Left lung (tissue), 4 donors: ENCODE measurements at regions not wholly inside any gene's neighbourhood (a gene's known extent, or its start where the extent isn't known, plus 50 kb on each side); places are given as distances from the start of the nearest gene placed in this dataset.

Experiments used
- ATAC-seq: fragments of 200-7000 bp; cut with Tn5 transposase; one replicate; pipeline ENCODE4 v1.9.1; 2020; ENCODE audit warnings: moderate library complexity
- DNase-seq, 4 donors: peaks; one replicate each; pipeline ENCODE4 v3.0.0-alpha.2; 2013 to 2020
- H3K27ac ChIP-seq, 2 donors: fragments of 200-600 bp; sonication (generic) in 1 of 2; one replicate each; pipeline versions ENCODE4 v1.5.0 to v1.8.0; 2020 to 2021
- H3K27me3 ChIP-seq, 2 donors: fragments of 200-600 bp; sonication (generic) in 1 of 2; one replicate each; pipeline versions ENCODE4 v1.5.0 to v1.8.0; 2020 to 2021
- H3K36me3 ChIP-seq, 2 donors: fragments of 200-600 bp; sonication (generic) in 1 of 2; one replicate each; pipeline versions ENCODE4 v1.5.0 to v1.8.0; 2020 to 2021
- H3K4me1 ChIP-seq, 2 donors: fragments of 200-600 bp; one replicate each; pipeline ENCODE4 v1.8.0; 2021
- H3K4me3 ChIP-seq, 2 donors: fragments of 200-600 bp; sonication (generic) in 1 of 2; one replicate each; pipeline versions ENCODE4 v1.5.0 to v1.8.0; 2020 to 2021; ENCODE audit warnings: mild to moderate bottlenecking in 1 of 2
- H3K9me3 ChIP-seq, 2 donors: fragments of 200-600 bp; sonication (generic) in 1 of 2; one replicate each; pipeline versions ENCODE4 v1.5.0 to v1.8.0; 2020 to 2021
- intact Hi-C, 2 donors: fragments of 100-400 bp; cut with DNase I; formaldehyde crosslinking; loops; one replicate each; pipeline versions ENCODE4 v1.11.2 to v1.14.2; 2022
- TF ChIP-seq, protein P1 (sequence below), 2 donors: fragments of 200-600 bp; sonication (generic) in 1 of 2; IDR thresholded peaks; one replicate each; pipeline versions ENCODE4 v1.5.0 to v1.8.0; 2021; ENCODE audit warnings: antibody characterized with exemption in 2 of 2
- donor health status: DM: no; HTN: yes; CAD: no.
- donor health status: DM: no; HTN: no; CAD: no.

GRCh38 chr5:29370248-29370647 is 1823.2 kb upstream of the CDH6 start:
- H3K36me3 ChIP-seq: no peaks in the 10 kb centered on the region
- TF ChIP-seq, protein P1, sequence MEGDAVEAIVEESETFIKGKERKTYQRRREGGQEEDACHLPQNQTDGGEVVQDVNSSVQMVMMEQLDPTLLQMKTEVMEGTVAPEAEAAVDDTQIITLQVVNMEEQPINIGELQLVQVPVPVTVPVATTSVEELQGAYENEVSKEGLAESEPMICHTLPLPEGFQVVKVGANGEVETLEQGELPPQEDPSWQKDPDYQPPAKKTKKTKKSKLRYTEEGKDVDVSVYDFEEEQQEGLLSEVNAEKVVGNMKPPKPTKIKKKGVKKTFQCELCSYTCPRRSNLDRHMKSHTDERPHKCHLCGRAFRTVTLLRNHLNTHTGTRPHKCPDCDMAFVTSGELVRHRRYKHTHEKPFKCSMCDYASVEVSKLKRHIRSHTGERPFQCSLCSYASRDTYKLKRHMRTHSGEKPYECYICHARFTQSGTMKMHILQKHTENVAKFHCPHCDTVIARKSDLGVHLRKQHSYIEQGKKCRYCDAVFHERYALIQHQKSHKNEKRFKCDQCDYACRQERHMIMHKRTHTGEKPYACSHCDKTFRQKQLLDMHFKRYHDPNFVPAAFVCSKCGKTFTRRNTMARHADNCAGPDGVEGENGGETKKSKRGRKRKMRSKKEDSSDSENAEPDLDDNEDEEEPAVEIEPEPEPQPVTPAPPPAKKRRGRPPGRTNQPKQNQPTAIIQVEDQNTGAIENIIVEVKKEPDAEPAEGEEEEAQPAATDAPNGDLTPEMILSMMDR (IDR thresholded peaks at IDR 0.05): no peak
- H3K9me3 ChIP-seq: peaks cover 0 to 4% of the 10 kb centered on the region in 2 donors
- no peak for DNase-seq
- intact Hi-C loops: no loop called here
- no peaks in the 10 kb centered on the region for H3K27me3 ChIP-seq
- no peak overlapping the region for H3K4me3 ChIP-seq
- no peaks in the 10 kb centered on the region for H3K4me1 ChIP-seq
- ATAC-seq: no peak
- H3K27ac ChIP-seq: no peak overlapping the region

- Histone ChIP-seq H3K4me3 (no peak overlapping the region), H3K36me3 (no peaks in the 10 kb centered on the region), H3K27ac (no peak overlapping the region), H3K9me3 (peaks cover 0 to 4% of the 10 kb centered on the region in 2 donors), H3K4me1 (no peaks in the 10 kb centered on the region), H3K27me3 (no peaks in the 10 kb centered on the region)
- DNase-seq: no peak
- no peak for ATAC-seq
- TF ChIP-seq, protein P1 (IDR thresholded peaks at IDR 0.05): no peak
- intact Hi-C loops: no loop called here
Observed at GRCh38 chr5:29367176-29367833, 1826.2 kb upstream of the CDH6 start.

- Histone ChIP-seq H3K4me3 (no peak overlapping the region), H3K27ac (no peak overlapping the region), H3K9me3 (peaks cover 0 to 22% of the 10 kb centered on the region in 2 donors), H3K36me3 (no peaks in the 10 kb centered on the region), H3K27me3 (no peaks in the 10 kb centered on the region), H3K4me1 (no peaks in the 10 kb centered on the region)
- DNase-seq (no peak), ATAC-seq (no peak)
- TF ChIP-seq, protein P1 (IDR thresholded peaks at IDR 0.05): no peak
- intact Hi-C loops: no loop called here
Observed at GRCh38 chr5:29351170-29351569, 1842.3 kb upstream of the CDH6 start.

DNA sequence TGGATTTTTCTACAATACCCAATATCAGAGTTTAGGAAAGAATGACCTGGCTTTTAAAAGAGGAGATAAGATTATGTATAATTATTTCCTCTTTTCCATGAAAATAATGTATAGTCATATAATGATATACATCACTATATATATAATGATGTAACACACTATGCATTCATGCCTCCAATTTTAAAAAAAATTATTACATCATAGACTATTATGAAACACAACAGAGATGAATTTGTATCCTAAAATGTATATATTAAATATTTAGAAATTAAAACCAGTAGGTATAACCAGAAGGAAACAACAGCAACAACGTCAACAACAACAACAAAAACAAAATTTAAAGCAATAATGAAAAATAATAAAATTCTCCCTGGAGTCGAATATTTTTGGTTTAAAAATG is 1856.5 kb upstream of the CDH6 start:
- Histone ChIP-seq H3K27me3 (no peaks in the 10 kb centered on the region), H3K36me3 (no peaks in the 10 kb centered on the region), H3K9me3 (peaks cover 0 to 18% of the 10 kb centered on the region in 2 donors), H3K4me1 (no peaks in the 10 kb centered on the region), H3K4me3 (no peak overlapping the region), H3K27ac (no peak overlapping the region)
- TF ChIP-seq, protein P1 (IDR thresholded peaks at IDR 0.05): no peak
- intact Hi-C loops: no loop called here
- ATAC-seq (no peak), DNase-seq (no peak)

- TF ChIP-seq, protein P1 (IDR thresholded peaks at IDR 0.05): no peak
- H3K4me3 ChIP-seq: no peak overlapping the region
- H3K36me3 ChIP-seq: no peaks in the 10 kb centered on the region
- H3K27me3 ChIP-seq: no peaks in the 10 kb centered on the region
- intact Hi-C loops: no loop called here
- no peaks in the 10 kb centered on the region for H3K4me1 ChIP-seq
- no peaks in the 10 kb centered on the region for H3K9me3 ChIP-seq
- no peak for ATAC-seq
- DNase-seq: no peak
- H3K27ac ChIP-seq: no peak overlapping the region
Observed at GRCh38 chr5:29321591-29321990, 1871.9 kb upstream of the CDH6 start.
